GM12878 (cell line): ENCODE measurements at regions not wholly inside any gene's neighbourhood (a gene's known extent, or its start where the extent isn't known, plus 50 kb on each side); places are given as distances from the start of the nearest gene placed in this dataset.

Experiments
- ATAC-seq: fragments of 200-7000 bp; cut with Tn5 transposase; 3 replicates; pipeline ENCODE4 v1.9.1; 2020; ENCODE audit warnings: mild to moderate bottlenecking, moderate library complexity
- BruUV-seq: library from RNA; stranded (reverse); fragments of 400-500 nt; replicated peaks from 2 replicates; lab custom pipeline; 2021; lab: Mats Ljungman, UMichigan
- CTCF ChIA-PET: fragments of 300-600 bp; sonication (Branson Sonifier 250); formaldehyde crosslinking; extraction: SDS; loops from one replicate; lab custom pipeline; 2021; ENCODE audit warnings: inconsistent platforms; lab: Yijun Ruan, JAX
- POLR2A ChIA-PET: fragments of 350-600 bp; formaldehyde crosslinking; extraction: SDS; loops from one replicate; lab custom pipeline; 2021; ENCODE audit warnings: inconsistent platforms; lab: Charles Lee
- RAD21 ChIA-PET: fragments of 300-600 bp; sonication (Branson Sonifier 250); formaldehyde crosslinking; loops from one replicate; lab custom pipeline; 2023; ENCODE audit warnings: antibody characterized with exemption; ENCODE audit not compliant: unreplicated experiment; lab: Charles Lee
- SMC1A ChIA-PET: fragments of 300-600 bp; sonication (Branson Sonifier 250); formaldehyde crosslinking; loops from one replicate; lab custom pipeline; 2023; ENCODE audit not compliant: unreplicated experiment, uncharacterized antibody; lab: Charles Lee
- DNase-seq: peaks from one replicate; pipeline ENCODE4 v3.0.0-alpha.2; 2011; ENCODE audit warnings: low read depth, low spot score
- FAIRE-seq: peaks from 3 replicates; lab custom pipeline; 2011; peaks lifted over from hg19 to GRCh38; lab: Jason Lieb, UNC
- H2AFZ ChIP-seq: 2 replicates; pipeline ENCODE4 v1.6.0; 2011; ENCODE audit warnings: low read depth, low read length, control low read depth; ENCODE audit not compliant: control insufficient read depth
- H3K27ac ChIP-seq: 2 replicates; pipeline ENCODE4 v1.5.1; 2011; ENCODE audit warnings: control low read depth; ENCODE audit not compliant: control insufficient read depth, insufficient read depth
- H3K27me3 ChIP-seq, 2 experiments: replicated peaks in 1 of 2; 2 replicates each; pipeline versions ENCODE4 v1.6.0 to v1.6.1; 2011; ENCODE audit warnings: low read length in 1 of 2; ENCODE audit not compliant: control insufficient read depth in 2 of 2, insufficient read depth in 2 of 2
- H3K36me3 ChIP-seq, 2 experiments: 2 replicates each; pipeline ENCODE4 v1.5.1; 2011; ENCODE audit warnings: low read length in 1 of 2; ENCODE audit not compliant: control insufficient read depth in 2 of 2, insufficient read depth in 2 of 2
- H3K4me1 ChIP-seq: 2 replicates; pipeline ENCODE4 v1.6.1; 2011; ENCODE audit warnings: mild to moderate bottlenecking, low read length, moderate library complexity, mixed read lengths; ENCODE audit not compliant: control insufficient read depth, insufficient read depth
- H3K4me2 ChIP-seq: 2 replicates; pipeline ENCODE4 v1.6.0; 2011; ENCODE audit warnings: control low read depth; ENCODE audit not compliant: control insufficient read depth, insufficient read depth
- H3K4me3 ChIP-seq: fragments of 200-600 bp; sonication (generic); 2 replicates; pipeline ENCODE4 v1.5.1; 2016
- H3K79me2 ChIP-seq: 2 replicates; pipeline ENCODE4 v1.6.0; 2011; ENCODE audit warnings: low read length; ENCODE audit not compliant: control insufficient read depth, insufficient read depth
- H3K9ac ChIP-seq: 2 replicates; pipeline ENCODE4 v1.8.0; 2011; ENCODE audit warnings: low read length, control low read depth, mixed read lengths; ENCODE audit not compliant: control insufficient read depth, insufficient read depth
- H3K9me3 ChIP-seq: replicated peaks from 3 replicates; pipeline ENCODE4 v1.5.1; 2011; ENCODE audit warnings: mild to moderate bottlenecking, low read length; ENCODE audit not compliant: control insufficient read depth, insufficient read depth
- H4K20me1 ChIP-seq: 2 replicates; pipeline ENCODE4 v1.6.0; 2011; ENCODE audit not compliant: control insufficient read depth, insufficient read depth
- BCL3 ChIP-seq: IDR thresholded peaks from 2 replicates; pipeline ENCODE4 v1.6.1; 2011; ENCODE audit warnings: borderline replicate concordance, low read depth, mild to moderate bottlenecking, moderate library complexity, low read length; ENCODE audit not compliant: insufficient read depth, poor library complexity, severe bottlenecking
- CTCF ChIP-seq, 3 experiments: IDR thresholded peaks in 2 of 3; conservative IDR thresholded peaks in 1 of 3; 2 replicates each; pipeline ENCODE4 v1.5.1; 2011; ENCODE audit warnings: low read depth in 3 of 3, low read length in 3 of 3, mild to moderate bottlenecking in 3 of 3, control low read depth in 2 of 3, moderate library complexity in 2 of 3, inconsistent platforms in 1 of 3, mixed read lengths in 1 of 3; ENCODE audit not compliant: control insufficient read depth in 2 of 3, insufficient read depth in 1 of 3; ENCODE audit errors: extremely low read depth in 1 of 3
- HCFC1 ChIP-seq: fragments of 150-350 bp; IDR thresholded peaks from 2 replicates; pipeline ENCODE4 v1.6.1; 2014; ENCODE audit warnings: low read length
- TCF7 ChIP-seq: IDR thresholded peaks from 2 replicates; pipeline ENCODE4 v1.6.1; 2014; ENCODE audit warnings: antibody characterized with exemption, borderline replicate concordance
- ZBTB33 ChIP-seq: fragments of 450-650 bp; IDR thresholded peaks from 2 replicates; pipeline ENCODE4 v1.6.1; 2017; ENCODE audit warnings: mild to moderate bottlenecking
- ZBTB40 ChIP-seq: fragments of 450-650 bp; IDR thresholded peaks from 2 replicates; pipeline ENCODE4 v1.6.1; 2016; ENCODE audit warnings: mild to moderate bottlenecking, moderate library complexity, borderline replicate concordance
- WGBS: methylation state at CpG from one replicate; pipeline ENCODE4 v1.1.6; 2016; ENCODE audit warnings: low lambda C conversion rate; ENCODE audit not compliant: insufficient replicate concordance, insufficient coverage; ENCODE audit errors: missing lambda C conversion rate; 5-methylcytosine and 5-hydroxymethylcytosine counted together
- in situ Hi-C: fragments of 300-500 bp; cut with MboI; formaldehyde crosslinking; loops from 9 replicates; pipeline ENCODE4 v1.14.3; 2018; ENCODE audit warnings: mixed read lengths
- intact Hi-C: fragments of 100-400 bp; cut with micrococcal nuclease; formaldehyde crosslinking; loops from one replicate; pipeline ENCODE4 v1.14.2; 2022; ENCODE audit not compliant: unreplicated experiment

GRCh38 chr12:61095111-61095510, 1165.1 kb upstream of the USP15 start (continued):
- TF ChIP-seq ZBTB33 = no peak

GRCh38 chr12:61098031-61098580, 1162.1 kb upstream of the USP15 start:
- no peak for FAIRE-seq
- H3K4me2 ChIP-seq = no peak overlapping the region
- ChIA-PET SMC1A (interaction anchor here (0.6 kb wide), 1 partner anchor 1959 kb away, joined by 3 read pairs; no protein-coding TSS in a partner anchor), POLR2A (no interaction called here), RAD21 (no interaction called here), CTCF (interaction anchor here (1.0 kb wide), 1 partner anchor 9 kb away, joined by 4 read pairs; no protein-coding TSS in a partner anchor)
- no peak for DNase-seq
- H3K79me2 ChIP-seq = no peaks in the 10 kb centered on the region
- intact Hi-C loops (no loop called here), in situ Hi-C loops (no loop called here)
- H2AFZ ChIP-seq = no peak overlapping the region
- H3K27me3 ChIP-seq = no peaks in the 10 kb centered on the region
- H3K4me1 ChIP-seq = no peaks in the 10 kb centered on the region
- H3K9me3 ChIP-seq = no peaks in the 10 kb centered on the region
- no peak overlapping the region for H3K27ac ChIP-seq
- WGBS = 30% methylated on average over 7 of the region's 7 CpGs
- ATAC-seq = no peak
- H3K36me3 ChIP-seq = no peaks in the 10 kb centered on the region
- H3K9ac ChIP-seq = no peak overlapping the region
- H4K20me1 ChIP-seq = no peaks in the 10 kb centered on the region
- no TSS peak for BruUV-seq
- no peak overlapping the region for H3K4me3 ChIP-seq
- TF ChIP-seq BCL3 (no peak), TCF7 (no peak), HCFC1 (no peak), ZBTB40 (no peak), CTCF (IDR thresholded peaks at IDR 0.05 in 2 of 3, conservative IDR thresholded peaks at IDR 0.05 in 1 of 3; ENCODE audit: control insufficient read depth in 2 of 3, extremely low read depth in 1 of 3, insufficient read depth in 1 of 3, low read depth in 3 of 3, low read length in 3 of 3) (no peak)
